ENCODE measurements at regions not wholly inside any gene's neighbourhood (a gene's known extent, or its start where the extent isn't known, plus 50 kb on each side); places are given as distances from the start of the nearest gene placed in this dataset.

DNA sequence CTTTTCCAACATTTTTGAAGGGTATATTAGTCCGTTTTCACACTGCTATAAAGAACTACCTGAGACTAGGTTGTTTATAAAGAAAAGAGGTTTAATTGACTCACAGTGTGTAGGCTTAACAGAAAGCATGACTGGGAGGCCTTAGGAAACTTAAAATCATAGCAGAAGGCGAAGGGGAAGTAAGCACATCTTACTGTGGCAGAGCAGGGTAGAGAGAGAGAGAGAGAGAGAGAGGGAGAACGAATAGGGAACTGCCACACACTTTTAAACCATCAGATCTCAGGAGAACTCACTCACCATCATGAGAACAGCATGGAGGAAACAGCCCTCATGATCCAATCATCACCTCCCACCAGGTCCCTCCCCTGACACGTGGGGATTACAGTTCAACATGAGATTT, 420.3 kb downstream of the SOCS6 start:
- FAIRE-seq: no peak
- no peak for DNase-seq (ENCODE audit: low spot score)
- TF ChIP-seq MNT (IDR thresholded peaks at IDR 0.05) (peak; percentile 49), ZNF772 (CRISPR knock-in tag; IDR thresholded peaks at IDR 0.05) (no peak), ZNF75D (CRISPR knock-in tag; IDR thresholded peaks at IDR 0.05; ENCODE audit: borderline replicate concordance) (no peak), RBM22 (optimal IDR thresholded peaks at IDR 0.05; ENCODE audit: low read length) (no peak)
- no peaks in the 10 kb centered on the region for H3K4me1 ChIP-seq (ENCODE audit: insufficient read depth, low read length)
- in situ Hi-C loops (cut with HindIII; ENCODE audit: extremely low pct_ligation_motif_present, low pct_unique_long_range_greater_than_20kb) (loop anchor here (25.0 kb wide), 1 partner anchor 97 kb away; no protein-coding TSS in a partner anchor), intact Hi-C loops (cut with micrococcal nuclease; ENCODE audit: unreplicated experiment) (no loop called here)
- ATAC-seq: no peak
- H3K79me2 ChIP-seq (ENCODE audit: insufficient read depth, low read length): no peaks in the 10 kb centered on the region
- H3K9ac ChIP-seq (ENCODE audit: insufficient read depth, low read depth, low read length): no peak overlapping the region
- no peaks in the 10 kb centered on the region for H3K27me3 ChIP-seq (ENCODE audit: control insufficient read depth in 1 of 2, insufficient read depth in 2 of 2, low read length in 2 of 2)
- no peaks in the 10 kb centered on the region for H4K20me1 ChIP-seq (ENCODE audit: insufficient read depth, low read length)
- ChIA-PET POLR2A (no interaction called here), CTCF (ENCODE audit: low intra/inter-chr PET ratio, low total read pairs) (no interaction called here)
- no peaks in the 10 kb centered on the region for H3K9me3 ChIP-seq (ENCODE audit: low read length)
- BruUV-seq (replicated peaks): no TSS peak
- H3K4me3 ChIP-seq (replicated peaks in 1 of 3; ENCODE audit: insufficient read depth in 1 of 3, low read depth in 2 of 3, low read length in 3 of 3): no peak overlapping the region
- H2AFZ ChIP-seq (ENCODE audit: low read length): no peak overlapping the region
- WGBS (ENCODE audit: low lambda C conversion rate): 0% methylated on average over 4 of the region's 4 CpGs
- H3K27ac ChIP-seq (ENCODE audit: extremely low read length, insufficient read depth, low read length): no peak overlapping the region
- H3K36me3 ChIP-seq (replicated peaks in 1 of 2; ENCODE audit: control insufficient read depth in 1 of 2, insufficient read depth in 2 of 2, low read length in 2 of 2): no peaks in the 10 kb centered on the region
- no peak overlapping the region for H3K4me2 ChIP-seq (ENCODE audit: low read depth, low read length)

GRCh38 chr18:70705831-70706416, 417.1 kb downstream of the SOCS6 start:
- H3K36me3 ChIP-seq (replicated peaks in 1 of 2; ENCODE audit: control insufficient read depth in 1 of 2, insufficient read depth in 2 of 2, low read length in 2 of 2): no peaks in the 10 kb centered on the region
- CTCF ChIA-PET (ENCODE audit: low intra/inter-chr PET ratio, low total read pairs): no interaction called here
- no peaks in the 10 kb centered on the region for H3K79me2 ChIP-seq (ENCODE audit: insufficient read depth, low read length)
- POLR2A ChIA-PET: no interaction called here
- ATAC-seq: no peak
- in situ Hi-C loops (cut with HindIII; ENCODE audit: extremely low pct_ligation_motif_present, low pct_unique_long_range_greater_than_20kb): loop anchor here (25.0 kb wide), 1 partner anchor 94 kb away; no protein-coding TSS in a partner anchor
- no peak overlapping the region for H3K4me2 ChIP-seq (ENCODE audit: low read depth, low read length)
- H3K27me3 ChIP-seq (ENCODE audit: control insufficient read depth in 1 of 2, insufficient read depth in 2 of 2, low read length in 2 of 2): no peaks in the 10 kb centered on the region
- no peak overlapping the region for H3K9ac ChIP-seq (ENCODE audit: insufficient read depth, low read depth, low read length)
- no peak for FAIRE-seq
- 0% methylated on average over 3 of the region's 3 CpGs for WGBS (ENCODE audit: low lambda C conversion rate)
- no peak overlapping the region for H3K4me3 ChIP-seq (replicated peaks in 1 of 3; ENCODE audit: insufficient read depth in 1 of 3, low read depth in 2 of 3, low read length in 3 of 3)
- no peak overlapping the region for H3K27ac ChIP-seq (ENCODE audit: extremely low read length, insufficient read depth, low read length)
- no peaks in the 10 kb centered on the region for H3K9me3 ChIP-seq (ENCODE audit: low read length)
- H3K4me1 ChIP-seq (ENCODE audit: insufficient read depth, low read length): no peaks in the 10 kb centered on the region
- no peak overlapping the region for H2AFZ ChIP-seq (ENCODE audit: low read length)
- no peaks in the 10 kb centered on the region for H4K20me1 ChIP-seq (ENCODE audit: insufficient read depth, low read length)
- BruUV-seq (replicated peaks): no TSS peak
- intact Hi-C loops (cut with micrococcal nuclease; ENCODE audit: unreplicated experiment): no loop called here
- no peak for DNase-seq (ENCODE audit: low spot score)
- TF ChIP-seq, protein P1, sequence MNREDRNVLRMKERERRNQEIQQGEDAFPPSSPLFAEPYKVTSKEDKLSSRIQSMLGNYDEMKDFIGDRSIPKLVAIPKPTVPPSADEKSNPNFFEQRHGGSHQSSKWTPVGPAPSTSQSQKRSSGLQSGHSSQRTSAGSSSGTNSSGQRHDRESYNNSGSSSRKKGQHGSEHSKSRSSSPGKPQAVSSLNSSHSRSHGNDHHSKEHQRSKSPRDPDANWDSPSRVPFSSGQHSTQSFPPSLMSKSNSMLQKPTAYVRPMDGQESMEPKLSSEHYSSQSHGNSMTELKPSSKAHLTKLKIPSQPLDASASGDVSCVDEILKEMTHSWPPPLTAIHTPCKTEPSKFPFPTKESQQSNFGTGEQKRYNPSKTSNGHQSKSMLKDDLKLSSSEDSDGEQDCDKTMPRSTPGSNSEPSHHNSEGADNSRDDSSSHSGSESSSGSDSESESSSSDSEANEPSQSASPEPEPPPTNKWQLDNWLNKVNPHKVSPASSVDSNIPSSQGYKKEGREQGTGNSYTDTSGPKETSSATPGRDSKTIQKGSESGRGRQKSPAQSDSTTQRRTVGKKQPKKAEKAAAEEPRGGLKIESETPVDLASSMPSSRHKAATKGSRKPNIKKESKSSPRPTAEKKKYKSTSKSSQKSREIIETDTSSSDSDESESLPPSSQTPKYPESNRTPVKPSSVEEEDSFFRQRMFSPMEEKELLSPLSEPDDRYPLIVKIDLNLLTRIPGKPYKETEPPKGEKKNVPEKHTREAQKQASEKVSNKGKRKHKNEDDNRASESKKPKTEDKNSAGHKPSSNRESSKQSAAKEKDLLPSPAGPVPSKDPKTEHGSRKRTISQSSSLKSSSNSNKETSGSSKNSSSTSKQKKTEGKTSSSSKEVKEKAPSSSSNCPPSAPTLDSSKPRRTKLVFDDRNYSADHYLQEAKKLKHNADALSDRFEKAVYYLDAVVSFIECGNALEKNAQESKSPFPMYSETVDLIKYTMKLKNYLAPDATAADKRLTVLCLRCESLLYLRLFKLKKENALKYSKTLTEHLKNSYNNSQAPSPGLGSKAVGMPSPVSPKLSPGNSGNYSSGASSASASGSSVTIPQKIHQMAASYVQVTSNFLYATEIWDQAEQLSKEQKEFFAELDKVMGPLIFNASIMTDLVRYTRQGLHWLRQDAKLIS (CRISPR knock-in tag; IDR thresholded peaks at IDR 0.05): no peak
- no peak for TF ChIP-seq ZNF782 (CRISPR knock-in tag; IDR thresholded peaks at IDR 0.05; ENCODE audit: borderline replicate concordance)
- TF ChIP-seq GPN1 (CRISPR knock-in tag; IDR thresholded peaks at IDR 0.05; ENCODE audit: borderline replicate concordance): no peak
- TF ChIP-seq MXD4 (CRISPR knock-in tag; IDR thresholded peaks at IDR 0.05): no peak
- TF ChIP-seq ZNF687 (CRISPR knock-in tag; IDR thresholded peaks at IDR 0.05): no peak

Data from HepG2 (cell line).